Loucy (cell line): ENCODE measurements at regions not wholly inside any gene's neighbourhood (a gene's known extent, or its start where the extent isn't known, plus 50 kb on each side); places are given as distances from the start of the nearest gene placed in this dataset.
"Not testable (repeated sequence)": the region's sequence is repeated elsewhere in the genome, so short reads cannot be mapped to it uniquely, and the experiment has no call there.

ENCODE experiments used
- H2AFZ ChIP-seq: fragments of 200-600 bp; sonication (generic); 2 replicates; pipeline ENCODE4 v1.6.0; 2016; ENCODE audit warnings: antibody characterized with exemption, mild to moderate bottlenecking, low read length, moderate library complexity
- H3F3A ChIP-seq: fragments of 200-600 bp; 2 replicates; pipeline ENCODE4 v1.6.0; 2016; ENCODE audit warnings: antibody characterized with exemption, low read depth, mild to moderate bottlenecking
- H3K27me3 ChIP-seq: fragments of 200-600 bp; sonication (generic); 2 replicates; pipeline ENCODE4 v1.6.1; 2014; ENCODE audit warnings: low read length, mild to moderate bottlenecking; ENCODE audit not compliant: insufficient read depth, poor library complexity, severe bottlenecking
- H3K36me3 ChIP-seq: fragments of 200-600 bp; sonication (generic); 2 replicates; pipeline ENCODE4 v1.6.1; 2016; ENCODE audit warnings: low read length; ENCODE audit not compliant: insufficient read depth
- H3K4me1 ChIP-seq: fragments of 200-600 bp; sonication (generic); 2 replicates; pipeline ENCODE4 v1.5.1; 2014; ENCODE audit warnings: low read length, mild to moderate bottlenecking; ENCODE audit not compliant: insufficient read depth, poor library complexity, severe bottlenecking
- H3K4me2 ChIP-seq: fragments of 200-600 bp; sonication (generic); 2 replicates; pipeline ENCODE4 v1.6.0; 2014; ENCODE audit warnings: antibody characterized with exemption, low read length, low read depth, mild to moderate bottlenecking; ENCODE audit not compliant: poor library complexity, severe bottlenecking
- H3K4me3 ChIP-seq: fragments of 200-600 bp; sonication (generic); 2 replicates; pipeline ENCODE4 v1.5.1; 2014; ENCODE audit warnings: low read length, mild to moderate bottlenecking, mixed read lengths; ENCODE audit not compliant: poor library complexity, severe bottlenecking
- H3K79me2 ChIP-seq: fragments of 200-600 bp; sonication (generic); 2 replicates; pipeline ENCODE4 v1.6.1; 2014; ENCODE audit warnings: low read length; ENCODE audit not compliant: insufficient read depth
- H3K9ac ChIP-seq: fragments of 200-600 bp; sonication (generic); 2 replicates; pipeline ENCODE4 v1.6.0; 2014; ENCODE audit warnings: mild to moderate bottlenecking, low read depth, low read length, moderate library complexity; ENCODE audit not compliant: poor library complexity, severe bottlenecking
- H3K9me2 ChIP-seq: fragments of 200-600 bp; sonication (generic); replicated peaks from 2 replicates; pipeline ENCODE4 v1.6.1; 2016; ENCODE audit warnings: low read depth, low read length, mixed read lengths
- H3K9me3 ChIP-seq: fragments of 200-600 bp; sonication (generic); 2 replicates; pipeline ENCODE4 v1.6.1; 2014; ENCODE audit warnings: mild to moderate bottlenecking, antibody characterized with exemption, low read length, low read depth; ENCODE audit not compliant: insufficient read depth
- H4K20me1 ChIP-seq: fragments of 200-600 bp; sonication (generic); 2 replicates; pipeline ENCODE4 v1.6.0; 2014; ENCODE audit warnings: antibody characterized with exemption, low read length, mild to moderate bottlenecking; ENCODE audit not compliant: insufficient read depth, poor library complexity, severe bottlenecking
- EZH2phosphoT487 ChIP-seq: fragments of 200-600 bp; IDR thresholded peaks from 2 replicates; pipeline ENCODE4 v1.6.1; 2018; ENCODE audit warnings: antibody characterized with exemption, mild to moderate bottlenecking, moderate library complexity, borderline replicate concordance
- TF ChIP-seq, protein P1 (sequence below): fragments of 200-600 bp; sonication (generic); conservative IDR thresholded peaks from 2 replicates; pipeline ENCODE4 v1.5.1; 2014; ENCODE audit warnings: mild to moderate bottlenecking, antibody characterized with exemption, low read length

DNA sequence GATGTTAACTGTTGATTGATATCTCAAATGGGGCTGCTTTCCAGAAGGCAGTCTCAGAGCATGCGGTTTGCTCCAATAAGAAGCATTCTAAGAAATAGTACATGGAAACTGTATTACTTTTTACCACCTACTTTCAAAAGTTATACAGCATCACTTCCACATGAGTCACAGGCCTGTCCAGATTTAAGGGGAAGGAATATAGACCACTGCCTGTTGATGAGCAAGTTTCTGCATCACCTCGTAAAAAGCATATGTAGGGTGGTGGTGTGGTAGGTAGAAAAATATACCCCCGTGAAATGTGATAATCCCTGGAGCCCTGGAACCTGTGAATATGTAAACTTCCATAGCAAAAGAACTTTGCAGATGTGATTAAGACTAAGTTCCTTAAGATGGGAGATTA, 816.6 kb upstream of the CDH6 start:
- TF ChIP-seq, protein P1, sequence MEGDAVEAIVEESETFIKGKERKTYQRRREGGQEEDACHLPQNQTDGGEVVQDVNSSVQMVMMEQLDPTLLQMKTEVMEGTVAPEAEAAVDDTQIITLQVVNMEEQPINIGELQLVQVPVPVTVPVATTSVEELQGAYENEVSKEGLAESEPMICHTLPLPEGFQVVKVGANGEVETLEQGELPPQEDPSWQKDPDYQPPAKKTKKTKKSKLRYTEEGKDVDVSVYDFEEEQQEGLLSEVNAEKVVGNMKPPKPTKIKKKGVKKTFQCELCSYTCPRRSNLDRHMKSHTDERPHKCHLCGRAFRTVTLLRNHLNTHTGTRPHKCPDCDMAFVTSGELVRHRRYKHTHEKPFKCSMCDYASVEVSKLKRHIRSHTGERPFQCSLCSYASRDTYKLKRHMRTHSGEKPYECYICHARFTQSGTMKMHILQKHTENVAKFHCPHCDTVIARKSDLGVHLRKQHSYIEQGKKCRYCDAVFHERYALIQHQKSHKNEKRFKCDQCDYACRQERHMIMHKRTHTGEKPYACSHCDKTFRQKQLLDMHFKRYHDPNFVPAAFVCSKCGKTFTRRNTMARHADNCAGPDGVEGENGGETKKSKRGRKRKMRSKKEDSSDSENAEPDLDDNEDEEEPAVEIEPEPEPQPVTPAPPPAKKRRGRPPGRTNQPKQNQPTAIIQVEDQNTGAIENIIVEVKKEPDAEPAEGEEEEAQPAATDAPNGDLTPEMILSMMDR: no peak
- TF ChIP-seq EZH2phosphoT487: no peak
- no peaks in the 10 kb centered on the region for H4K20me1 ChIP-seq
- no peaks in the 10 kb centered on the region for H3K27me3 ChIP-seq
- no peaks in the 10 kb centered on the region for H3K79me2 ChIP-seq
- no peak overlapping the region for H3K9ac ChIP-seq
- H3K4me2 ChIP-seq: no peak overlapping the region
- H3K4me1 ChIP-seq: no peaks in the 10 kb centered on the region
- H3F3A ChIP-seq: no peaks in the 10 kb centered on the region
- no peaks in the 10 kb centered on the region for H3K9me3 ChIP-seq
- H3K36me3 ChIP-seq: no peaks in the 10 kb centered on the region
- no peak overlapping the region for H2AFZ ChIP-seq
- no peaks in the 10 kb centered on the region for H3K9me2 ChIP-seq
- H3K4me3 ChIP-seq: no peak overlapping the region

DNA sequence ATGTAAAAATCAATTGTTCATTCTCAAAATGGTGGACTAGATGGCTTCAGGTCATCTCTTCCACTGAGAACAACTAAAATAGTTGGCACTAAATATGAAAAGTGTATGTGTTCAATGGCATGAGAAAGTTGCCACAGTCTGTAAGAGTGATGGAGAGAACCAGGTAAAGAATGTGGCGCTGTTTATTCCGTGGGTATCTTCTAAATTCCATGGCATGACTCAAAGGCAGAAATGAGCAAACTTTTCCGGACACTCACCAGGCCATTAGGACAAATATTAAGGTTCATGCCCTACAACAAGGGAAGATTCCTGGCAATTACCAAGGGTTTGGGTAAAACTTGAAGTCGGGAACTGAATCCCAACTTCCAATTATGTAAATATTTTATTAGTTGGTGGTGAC, 825.4 kb upstream of the CDH6 start:
- no peaks in the 10 kb centered on the region for H4K20me1 ChIP-seq
- H3F3A ChIP-seq: no peaks in the 10 kb centered on the region
- H2AFZ ChIP-seq: no peak overlapping the region
- no peak overlapping the region for H3K4me2 ChIP-seq
- H3K4me3 ChIP-seq: no peak overlapping the region
- no peaks in the 10 kb centered on the region for H3K27me3 ChIP-seq
- H3K79me2 ChIP-seq: no peaks in the 10 kb centered on the region
- H3K9me3 ChIP-seq: no peaks in the 10 kb centered on the region
- TF ChIP-seq, protein P1: no peak
- TF ChIP-seq EZH2phosphoT487: no peak
- H3K9ac ChIP-seq: no peak overlapping the region
- no peaks in the 10 kb centered on the region for H3K4me1 ChIP-seq
- no peaks in the 10 kb centered on the region for H3K9me2 ChIP-seq
- H3K36me3 ChIP-seq: no peaks in the 10 kb centered on the region

DNA sequence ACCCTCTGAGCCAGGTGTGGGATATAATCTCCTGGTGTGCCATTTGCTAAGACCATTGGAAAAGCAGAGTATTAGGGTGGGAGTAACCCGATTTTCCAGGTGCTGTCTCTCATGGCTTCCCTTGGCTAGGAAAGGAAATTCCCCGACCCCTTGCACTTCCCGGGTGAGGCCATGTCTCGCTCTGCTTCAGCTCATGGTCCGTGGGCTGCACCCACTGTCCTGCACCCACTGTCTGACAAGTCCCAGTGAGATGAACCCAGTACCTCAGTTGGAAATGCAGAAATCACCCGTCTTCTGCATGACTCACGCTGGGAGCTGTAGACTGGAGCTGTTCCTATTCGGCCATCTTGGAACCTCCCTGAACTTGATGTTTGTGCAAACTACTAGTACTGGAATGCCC, 828.5 kb upstream of the CDH6 start:
- H2AFZ ChIP-seq, H3K36me3 ChIP-seq, H3K4me2 ChIP-seq, H3K9ac ChIP-seq, H3F3A ChIP-seq, H3K9me2 ChIP-seq, H3K4me1 ChIP-seq, H3K4me3 ChIP-seq, H4K20me1 ChIP-seq, H3K9me3 ChIP-seq, H3K79me2 ChIP-seq, H3K27me3 ChIP-seq: not testable (repeated sequence)

DNA sequence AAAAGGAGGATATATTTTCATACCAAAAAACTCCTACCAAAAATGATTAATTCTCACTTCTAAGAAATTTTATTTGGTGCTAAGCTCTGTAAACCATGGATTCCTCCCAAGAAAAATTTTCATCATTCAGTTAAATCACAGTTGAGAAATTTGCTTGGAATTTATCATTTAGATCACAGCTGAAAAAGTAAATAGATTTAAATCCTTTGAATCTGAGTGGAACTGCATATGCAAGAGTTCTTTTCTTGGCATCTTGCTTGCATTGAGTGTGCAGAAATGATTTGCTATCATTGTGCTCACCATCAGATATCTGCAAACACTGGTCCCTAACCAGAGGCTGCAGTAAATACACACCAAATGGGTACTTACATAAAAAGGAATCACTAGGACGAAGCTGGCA, 836.1 kb upstream of the CDH6 start:
- no peak overlapping the region for H3K4me2 ChIP-seq
- H3K79me2 ChIP-seq: no peaks in the 10 kb centered on the region
- no peaks in the 10 kb centered on the region for H3K27me3 ChIP-seq
- H3K9me3 ChIP-seq: no peaks in the 10 kb centered on the region
- no peaks in the 10 kb centered on the region for H3K9me2 ChIP-seq
- no peak overlapping the region for H2AFZ ChIP-seq
- TF ChIP-seq, protein P1: no peak
- no peak for TF ChIP-seq EZH2phosphoT487
- no peaks in the 10 kb centered on the region for H3K4me1 ChIP-seq
- H4K20me1 ChIP-seq: no peaks in the 10 kb centered on the region
- H3K36me3 ChIP-seq: no peaks in the 10 kb centered on the region
- H3F3A ChIP-seq: no peaks in the 10 kb centered on the region
- H3K9ac ChIP-seq: no peak overlapping the region
- no peak overlapping the region for H3K4me3 ChIP-seq
